Epidermal melanocyte (primary cell): ENCODE measurements at regions not wholly inside any gene's neighbourhood (a gene's known extent, or its start where the extent isn't known, plus 50 kb on each side); places are given as distances from the start of the nearest gene placed in this dataset.
A peak's percentile ranks its signal among the peaks of the same experiment; 100 is the strongest.

ENCODE experiments used
- DNase-seq: peaks from one replicate; pipeline ENCODE4 v3.0.0; 2011; ENCODE audit warnings: low spot score; ENCODE audit not compliant: insufficient read length

- no peak for DNase-seq
Measured at GRCh38 chr4:180099957-180100356, 2143.2 kb upstream of the TENM3 start.

GRCh38 chr4:180100433-180101344 is 2142.5 kb upstream of the TENM3 start:
- no peak for DNase-seq

GRCh38 chr4:180101348-180102083 is 2141.7 kb upstream of the TENM3 start:
- DNase-seq: no peak

GRCh38 chr4:180103794-180104193 is 2139.4 kb upstream of the TENM3 start:
- no peak for DNase-seq

- no peak for DNase-seq
Measured at GRCh38 chr4:180105362-180105761, 2137.8 kb upstream of the TENM3 start.

- DNase-seq: no peak
Measured at GRCh38 chr4:180106122-180106521, 2137.1 kb upstream of the TENM3 start.

- DNase-seq: no peak
Measured at GRCh38 chr4:180106997-180107396, 2136.2 kb upstream of the TENM3 start.

- DNase-seq: no peak
Measured at GRCh38 chr4:180116840-180117239, 2126.4 kb upstream of the TENM3 start.

- DNase-seq: no peak
Measured at GRCh38 chr4:180120068-180120467, 2123.1 kb upstream of the TENM3 start.

- no peak for DNase-seq
Measured at GRCh38 chr4:180134091-180134866, 2108.9 kb upstream of the TENM3 start.

GRCh38 chr4:180141734-180142133 is 2101.5 kb upstream of the TENM3 start:
- DNase-seq: no peak

- no peak for DNase-seq
Measured at GRCh38 chr4:180148737-180149136, 2094.5 kb upstream of the TENM3 start.

GRCh38 chr4:180150818-180151217 is 2092.4 kb upstream of the TENM3 start:
- DNase-seq: no peak

- no peak for DNase-seq
Measured at GRCh38 chr4:180152831-180153230, 2090.4 kb upstream of the TENM3 start.

GRCh38 chr4:180153587-180153986 is 2089.6 kb upstream of the TENM3 start:
- no peak for DNase-seq

GRCh38 chr4:180156684-180157083 is 2086.5 kb upstream of the TENM3 start:
- DNase-seq: no peak

- DNase-seq: no peak
Measured at GRCh38 chr4:180160195-180160983, 2082.8 kb upstream of the TENM3 start.

- peak; percentile 11 for DNase-seq
Measured at GRCh38 chr4:180164799-180165198, 2078.4 kb upstream of the TENM3 start.

- no peak for DNase-seq
Measured at GRCh38 chr4:180169394-180169793, 2073.8 kb upstream of the TENM3 start.

- DNase-seq: no peak
Measured at GRCh38 chr4:180169966-180170365, 2073.2 kb upstream of the TENM3 start.

- DNase-seq: no peak
Measured at GRCh38 chr4:180179146-180179545, 2064.1 kb upstream of the TENM3 start.
